ENCODE measurements at regions not wholly inside any gene's neighbourhood (a gene's known extent, or its start where the extent isn't known, plus 50 kb on each side); places are given as distances from the start of the nearest gene placed in this dataset.

DNA sequence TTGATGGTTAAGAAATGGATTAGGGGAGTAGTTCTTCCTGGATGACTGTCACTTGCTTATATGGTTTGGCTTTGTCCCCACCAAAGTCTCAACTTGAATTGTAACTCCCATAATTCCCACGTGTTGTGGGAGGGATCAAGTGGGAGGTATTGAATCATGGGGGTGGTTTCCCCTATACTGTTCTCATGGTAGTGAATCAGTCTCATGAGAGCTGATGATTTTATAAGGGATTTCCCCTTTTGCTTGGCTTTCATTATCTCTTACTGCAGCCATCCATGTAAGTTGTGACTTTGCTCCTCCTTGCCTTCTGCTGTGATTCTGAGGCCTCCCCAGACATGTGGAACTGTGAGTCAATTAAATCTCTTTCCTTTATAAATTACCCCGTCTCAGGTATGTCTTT, 1621.1 kb downstream of the MRPL39 start:
- H4K8ac ChIP-seq (ENCODE audit: extremely low read depth, insufficient read depth, low read length) = no peak overlapping the region
- no peak overlapping the region for H2BK20ac ChIP-seq (ENCODE audit: low read length)
- no peak for DNase-seq (ENCODE audit: low read depth in 1 of 2, low spot score in 2 of 2)
- no peak overlapping the region for H4K5ac ChIP-seq (ENCODE audit: insufficient read length, low read depth, low read length)
- H3K4me2 ChIP-seq (ENCODE audit: insufficient read depth in 1 of 2, low read depth in 2 of 2, low read length in 2 of 2) = no peak overlapping the region
- H3K9ac ChIP-seq (replicated peaks in 1 of 4; ENCODE audit: extremely low read depth in 1 of 4, low read depth in 3 of 4, low read length in 3 of 4) = no peak overlapping the region
- 67% methylated on average over 2 of the region's 2 CpGs; no CpG with 5 or more reads in 1 of the 2 experiments for WGBS, 2 experiments (ENCODE audit: extremely low coverage in 1 of 2, insufficient coverage in 1 of 2, insufficient read length in 1 of 2, insufficient replicate concordance in 2 of 2, low coverage in 1 of 2, low lambda C conversion rate in 2 of 2, missing lambda C conversion rate in 1 of 2)
- H3K4me1 ChIP-seq (replicated peaks in 1 of 4; ENCODE audit: control insufficient read depth in 3 of 4, insufficient read depth in 4 of 4, low read length in 3 of 4) = no peaks in the 10 kb centered on the region
- H4K20me1 ChIP-seq (replicated peaks in 1 of 2; ENCODE audit: control insufficient read depth in 1 of 2, insufficient read depth in 2 of 2, low read length in 2 of 2) = no peaks in the 10 kb centered on the region
- H3K27ac ChIP-seq (ENCODE audit: low read depth, low read length) = no peak overlapping the region
- no peaks in the 10 kb centered on the region for H3K27me3 ChIP-seq (replicated peaks in 1 of 4; ENCODE audit: control insufficient read depth in 3 of 4, extremely low read depth in 1 of 4, insufficient read depth in 3 of 4, low read length in 3 of 4)
- FAIRE-seq = no peak
- H2AK5ac ChIP-seq (ENCODE audit: low read depth, low read length) = no peak overlapping the region
- H2BK120ac ChIP-seq (replicated peaks; ENCODE audit: low read depth, low read length) = no peak overlapping the region
- no peaks in the 10 kb centered on the region for H3K36me3 ChIP-seq (ENCODE audit: control insufficient read depth in 2 of 4, insufficient read depth in 4 of 4, low read length in 3 of 4)
- no peaks in the 10 kb centered on the region for H3K23me2 ChIP-seq (ENCODE audit: low read depth, low read length)
- H3K79me1 ChIP-seq (ENCODE audit: low read depth, low read length) = no peaks in the 10 kb centered on the region
- no peak overlapping the region for H2AFZ ChIP-seq (ENCODE audit: low read length)
- ChIA-PET CTCF (ENCODE audit: partially characterized antibody) (no interaction called here), POLR2A (ENCODE audit: partially characterized antibody) (no interaction called here)
- no peak for TF ChIP-seq POU5F1 (IDR thresholded peaks at IDR 0.05; ENCODE audit: low read depth, low read length)
- no peak for TF ChIP-seq BCL11A (IDR thresholded peaks at IDR 0.05; ENCODE audit: low read depth in 2 of 2, low read length in 2 of 2)
- no peak for TF ChIP-seq ASH2L (IDR thresholded peaks at IDR 0.05; ENCODE audit: low read length)
- TF ChIP-seq CHD2 (IDR thresholded peaks at IDR 0.05; ENCODE audit: low read length) = no peak
- TF ChIP-seq GTF2F1 (IDR thresholded peaks at IDR 0.05; ENCODE audit: borderline replicate concordance, low read depth, low read length) = no peak
- no peak overlapping the region for H3K23ac ChIP-seq (ENCODE audit: insufficient read length)
- H2BK5ac ChIP-seq (ENCODE audit: low read depth, low read length) = no peak overlapping the region
- H2BK15ac ChIP-seq (ENCODE audit: low read length) = no peak overlapping the region
- H2BK12ac ChIP-seq (ENCODE audit: low read depth, low read length) = no peak overlapping the region
- H3K79me2 ChIP-seq (ENCODE audit: control insufficient read depth in 1 of 2, insufficient read depth in 2 of 2, low read length in 2 of 2) = no peaks in the 10 kb centered on the region
- no peak overlapping the region for H4K91ac ChIP-seq (replicated peaks; ENCODE audit: insufficient read length, low read length)
- no peak overlapping the region for H3K18ac ChIP-seq (ENCODE audit: extremely low read depth, low read length)
- peaks cover 35 to 37% of the 10 kb centered on the region in 2 experiments for H3K9me3 ChIP-seq (ENCODE audit: insufficient read depth in 2 of 2, low read depth in 1 of 2, low read length in 1 of 2)
- no peak overlapping the region for H3K56ac ChIP-seq (replicated peaks; ENCODE audit: insufficient read length, low read depth, low read length)
- no peak overlapping the region for H3K14ac ChIP-seq (ENCODE audit: insufficient read length)
- H3K4me3 ChIP-seq (ENCODE audit: extremely low read depth in 1 of 4, insufficient read depth in 2 of 4, low read depth in 3 of 4, low read length in 4 of 4) = no peak overlapping the region
- H3K4ac ChIP-seq (replicated peaks; ENCODE audit: insufficient read length, low read depth, low read length) = no peak overlapping the region
